H1 (cell line): ENCODE measurements at regions not wholly inside any gene's neighbourhood (a gene's known extent, or its start where the extent isn't known, plus 50 kb on each side); places are given as distances from the start of the nearest gene placed in this dataset.
"Not testable (repeated sequence)": the region's sequence is repeated elsewhere in the genome, so short reads cannot be mapped to it uniquely, and the experiment has no call there.

Source experiments
- CTCF ChIA-PET: fragments of 300-600 bp; sonication (Branson Sonifier 250); formaldehyde crosslinking; loops from one replicate; lab custom pipeline; 2021; ENCODE audit not compliant: partially characterized antibody; lab: Charles Lee
- POLR2A ChIA-PET: fragments of 300-600 bp; sonication (Branson Sonifier 250); formaldehyde crosslinking; loops from one replicate; lab custom pipeline; 2021; ENCODE audit warnings: inconsistent platforms; ENCODE audit not compliant: partially characterized antibody; lab: Charles Lee
- DNase-seq, 2 experiments: peaks; one replicate each; pipeline versions ENCODE4 v3.0.0 to v3.0.0-alpha.2; 2010 to 2022; ENCODE audit warnings: low spot score in 2 of 2, low read depth in 1 of 2, mixed read lengths in 1 of 2
- FAIRE-seq: peaks from 2 replicates; lab custom pipeline; 2011; peaks lifted over from hg19 to GRCh38; lab: Jason Lieb, UNC
- H2AFZ ChIP-seq: 2 replicates; pipeline ENCODE4 v1.8.1; 2012; ENCODE audit warnings: low read length, inconsistent platforms
- H2AK5ac ChIP-seq: 2 replicates; pipeline ENCODE4 v1.6.1; 2013; ENCODE audit warnings: low read depth, low read length
- H2BK120ac ChIP-seq: replicated peaks from 2 replicates; pipeline ENCODE3; 2013; ENCODE audit warnings: low read depth, low read length, inconsistent platforms
- H2BK12ac ChIP-seq: 2 replicates; pipeline ENCODE4 v1.6.1; 2013; ENCODE audit warnings: low read depth, low read length
- H2BK15ac ChIP-seq: 2 replicates; pipeline ENCODE4 v1.6.1; 2013; ENCODE audit warnings: low read length
- H2BK20ac ChIP-seq: 2 replicates; pipeline ENCODE4 v1.6.1; 2013; ENCODE audit warnings: low read length
- H2BK5ac ChIP-seq: 2 replicates; pipeline ENCODE4 v1.6.1; 2013; ENCODE audit warnings: low read depth, low read length
- H3K14ac ChIP-seq: 2 replicates; pipeline ENCODE4 v1.6.1; 2013; ENCODE audit warnings: inconsistent platforms; ENCODE audit not compliant: insufficient read length
- H3K18ac ChIP-seq: 2 replicates; pipeline ENCODE4 v1.6.1; 2013; ENCODE audit warnings: low read length; ENCODE audit errors: extremely low read depth
- H3K23ac ChIP-seq: 2 replicates; pipeline ENCODE4 v1.6.1; 2013; ENCODE audit warnings: inconsistent platforms; ENCODE audit not compliant: insufficient read length
- H3K23me2 ChIP-seq: 2 replicates; pipeline ENCODE4 v1.6.1; 2013; ENCODE audit warnings: low read depth, low read length
- H3K27ac ChIP-seq: 2 replicates; pipeline ENCODE4 v1.6.1; 2011; ENCODE audit warnings: low read depth, low read length, inconsistent platforms
- H3K27me3 ChIP-seq, 4 experiments: replicated peaks in 1 of 4; 1 replicate in 1 of 4; 2 replicates in 3 of 4; pipeline versions ENCODE4 v1.6.1 to v1.8.1; 2011 to 2013; ENCODE audit warnings: low read length in 3 of 4, mild to moderate bottlenecking in 3 of 4, inconsistent platforms in 2 of 4, mixed read lengths in 2 of 4, moderate library complexity in 1 of 4; ENCODE audit not compliant: control insufficient read depth in 3 of 4, insufficient read depth in 3 of 4; ENCODE audit errors: extremely low read depth in 1 of 4
- H3K36me3 ChIP-seq, 4 experiments: 2 replicates each; pipeline versions ENCODE4 v1.6.1 to v1.8.1; 2011 to 2013; ENCODE audit warnings: mild to moderate bottlenecking in 4 of 4, low read length in 3 of 4, moderate library complexity in 2 of 4, control low read depth in 1 of 4, inconsistent platforms in 1 of 4; ENCODE audit not compliant: insufficient read depth in 4 of 4, control insufficient read depth in 2 of 4
- H3K4ac ChIP-seq: replicated peaks from 2 replicates; pipeline ENCODE3; 2013; ENCODE audit warnings: low read length, low read depth, mixed read lengths, inconsistent platforms; ENCODE audit not compliant: insufficient read length
- H3K4me1 ChIP-seq, 4 experiments: replicated peaks in 1 of 4; 1 replicate in 1 of 4; 2 replicates in 3 of 4; pipeline versions ENCODE4 v1.6.1 to v1.8.1; 2011 to 2013; ENCODE audit warnings: low read length in 3 of 4, inconsistent platforms in 2 of 4, mixed read lengths in 1 of 4; ENCODE audit not compliant: insufficient read depth in 4 of 4, control insufficient read depth in 3 of 4
- H3K4me2 ChIP-seq, 2 experiments: 2 replicates each; pipeline versions ENCODE4 v1.6.1 to v1.8.1; 2011 to 2013; ENCODE audit warnings: low read depth in 2 of 2, low read length in 2 of 2, control low read depth in 1 of 2, inconsistent platforms in 1 of 2, mild to moderate bottlenecking in 1 of 2; ENCODE audit not compliant: insufficient read depth in 1 of 2
- H3K4me3 ChIP-seq, 4 experiments: fragments of 200-600, 300-600 bp in 1 of 4; sonication (generic), shearing (Covaris generic), sonication (Bioruptor Twin) in 1 of 4; 2 replicates each; pipeline versions ENCODE4 v1.5.1 to v1.8.1; 2011 to 2016; ENCODE audit warnings: low read length in 4 of 4, low read depth in 3 of 4, control low read depth in 2 of 4, inconsistent platforms in 2 of 4, mild to moderate bottlenecking in 2 of 4, mixed read lengths in 1 of 4, moderate library complexity in 1 of 4; ENCODE audit not compliant: insufficient read depth in 2 of 4; ENCODE audit errors: extremely low read depth in 1 of 4
- H3K56ac ChIP-seq: replicated peaks from 2 replicates; pipeline ENCODE3; 2013; ENCODE audit warnings: low read depth, mild to moderate bottlenecking, mixed read lengths, low read length, inconsistent platforms; ENCODE audit not compliant: insufficient read length
- H3K79me1 ChIP-seq: 2 replicates; pipeline ENCODE4 v1.6.1; 2013; ENCODE audit warnings: low read depth, low read length, control low read depth
- H3K79me2 ChIP-seq, 2 experiments: 2 replicates each; pipeline versions ENCODE4 v1.6.1 to v1.8.1; 2012 to 2013; ENCODE audit warnings: low read length in 2 of 2, mild to moderate bottlenecking in 2 of 2, inconsistent platforms in 1 of 2; ENCODE audit not compliant: insufficient read depth in 2 of 2, control insufficient read depth in 1 of 2
- H3K9ac ChIP-seq, 4 experiments: replicated peaks in 1 of 4; 1 replicate in 1 of 4; 2 replicates in 3 of 4; pipeline versions ENCODE4 v1.6.1 to v1.8.1; 2011 to 2013; ENCODE audit warnings: low read depth in 3 of 4, low read length in 3 of 4, control low read depth in 2 of 4, mild to moderate bottlenecking in 2 of 4, moderate library complexity in 2 of 4, inconsistent platforms in 1 of 4; ENCODE audit errors: extremely low read depth in 1 of 4
- H3K9me3 ChIP-seq, 2 experiments: 2 replicates each; pipeline versions ENCODE4 v1.6.1 to v1.8.1; 2012 to 2013; ENCODE audit warnings: mild to moderate bottlenecking in 2 of 2, moderate library complexity in 2 of 2, control low read depth in 1 of 2, inconsistent platforms in 1 of 2, low read depth in 1 of 2, low read length in 1 of 2, mixed read lengths in 1 of 2; ENCODE audit not compliant: insufficient read depth in 2 of 2
- H4K20me1 ChIP-seq, 2 experiments: replicated peaks in 1 of 2; 2 replicates each; pipeline versions ENCODE3 to v1.8.1; 2011 to 2013; ENCODE audit warnings: inconsistent platforms in 2 of 2, low read length in 2 of 2, mild to moderate bottlenecking in 1 of 2; ENCODE audit not compliant: insufficient read depth in 2 of 2, control insufficient read depth in 1 of 2
- H4K5ac ChIP-seq: 2 replicates; pipeline ENCODE4 v1.6.1; 2013; ENCODE audit warnings: low read length, low read depth, mixed read lengths, inconsistent platforms; ENCODE audit not compliant: insufficient read length
- H4K8ac ChIP-seq: 2 replicates; pipeline ENCODE4 v1.8.0; 2013; ENCODE audit warnings: mild to moderate bottlenecking, moderate library complexity, low read length, inconsistent platforms; ENCODE audit not compliant: insufficient read depth; ENCODE audit errors: extremely low read depth
- H4K91ac ChIP-seq: replicated peaks from 2 replicates; pipeline ENCODE3; 2013; ENCODE audit warnings: low read length, mixed read lengths, inconsistent platforms; ENCODE audit not compliant: insufficient read length
- WGBS, 2 experiments: shearing (Covaris generic) in 1 of 2; methylation state at CpG; one replicate each; pipeline versions ENCODE4 v1.1.6 to v1.1.7; 2013 to 2015; ENCODE audit warnings: low lambda C conversion rate in 2 of 2, mixed read lengths in 2 of 2, inconsistent platforms in 1 of 2, low coverage in 1 of 2, missing lambda C conversion rate in 1 of 2; ENCODE audit not compliant: insufficient replicate concordance in 2 of 2, insufficient coverage in 1 of 2, insufficient read length in 1 of 2; ENCODE audit errors: extremely low coverage in 1 of 2, missing lambda C conversion rate in 1 of 2; 5-methylcytosine and 5-hydroxymethylcytosine counted together

DNA sequence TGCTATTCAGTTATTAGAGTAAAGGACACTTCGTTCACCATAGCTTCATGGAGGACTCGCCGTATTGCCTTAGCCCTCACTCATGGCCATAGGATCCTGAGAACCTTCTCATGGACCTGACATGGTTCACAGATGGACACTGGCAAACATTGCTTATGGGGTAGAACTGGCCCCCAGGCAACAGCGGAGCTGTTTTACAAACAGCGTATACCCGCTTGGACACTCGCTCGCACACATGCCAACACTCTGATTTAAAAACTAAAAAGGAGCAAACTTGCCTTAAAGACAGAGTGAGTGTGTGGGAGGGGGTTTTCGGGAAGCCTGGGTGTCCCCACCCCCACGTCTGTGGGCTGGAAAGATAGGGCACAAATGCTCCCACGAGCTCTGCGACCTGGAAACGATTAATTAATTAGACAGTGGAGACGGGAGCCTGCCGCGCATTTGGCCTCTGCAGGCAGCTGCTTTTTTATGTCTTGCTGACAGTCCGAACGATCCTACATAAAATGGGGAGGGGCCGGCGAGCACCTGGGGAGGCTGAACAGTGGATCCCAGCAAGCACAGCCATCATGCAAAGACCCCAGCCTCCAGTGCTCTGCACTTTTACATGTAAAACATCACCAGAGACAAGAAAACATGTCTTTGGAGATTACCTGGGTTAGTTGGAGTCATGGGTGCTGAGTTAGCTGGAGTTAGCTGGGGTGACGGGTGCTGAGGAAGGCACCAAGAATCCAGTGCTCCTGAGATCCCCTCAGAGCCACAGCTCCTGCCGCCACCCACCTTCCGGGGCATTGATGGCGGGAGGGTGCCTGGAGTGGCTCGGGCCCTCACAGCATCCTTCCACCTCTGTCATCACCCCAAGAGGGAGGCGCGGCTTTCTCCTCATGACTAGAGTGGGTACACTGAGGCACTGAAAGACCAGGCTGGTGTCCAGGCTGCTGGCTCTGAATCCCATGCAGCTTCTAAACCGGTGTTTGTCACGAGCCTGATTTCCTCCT lies 105.7 kb downstream of the NPIPB11 start:
- H2AK5ac ChIP-seq, DNase-seq, H3K23ac ChIP-seq, POLR2A ChIA-PET, H2BK120ac ChIP-seq, H3K56ac ChIP-seq, H3K14ac ChIP-seq, H3K23me2 ChIP-seq, H3K27me3 ChIP-seq, H2AFZ ChIP-seq, CTCF ChIA-PET, H3K4me1 ChIP-seq, H4K91ac ChIP-seq, H4K20me1 ChIP-seq, H2BK12ac ChIP-seq, H4K5ac ChIP-seq, H4K8ac ChIP-seq, H3K4me3 ChIP-seq, H2BK5ac ChIP-seq, H3K9me3 ChIP-seq, H3K9ac ChIP-seq, H2BK20ac ChIP-seq, H3K4ac ChIP-seq, H2BK15ac ChIP-seq, FAIRE-seq, H3K36me3 ChIP-seq, H3K18ac ChIP-seq, H3K79me1 ChIP-seq, H3K4me2 ChIP-seq, H3K79me2 ChIP-seq, H3K27ac ChIP-seq: not testable (repeated sequence)
- 84% methylated on average over 23 of the region's 29 CpGs; no CpG with 5 or more reads in 1 of the 2 experiments for WGBS, 2 experiments
